ENCODE measurements at regions not wholly inside any gene's neighbourhood (a gene's known extent, or its start where the extent isn't known, plus 50 kb on each side); places are given as distances from the start of the nearest gene placed in this dataset.

- intact Hi-C loops (cut with micrococcal nuclease), result no loop called here
- DNase-seq (ENCODE audit: unreplicated experiment), result no peak
- Mint-ChIP-seq H3K27ac (ENCODE audit: low read depth, unreplicated experiment) (no peak overlapping the region), H3K9me3 (ENCODE audit: unreplicated experiment) (no peaks in the 10 kb centered on the region), H3K4me1 (ENCODE audit: insufficient read depth, unreplicated experiment) (peaks cover 8% of the 10 kb centered on the region), H3K27me3 (ENCODE audit: insufficient read depth, unreplicated experiment) (no peaks in the 10 kb centered on the region), H3K4me3 (ENCODE audit: unreplicated experiment) (no peak overlapping the region), H3K36me3 (ENCODE audit: insufficient read depth, unreplicated experiment) (no peaks in the 10 kb centered on the region)
- no peak for TF ChIP-seq CTCF (IDR thresholded peaks at IDR 0.05; ENCODE audit: unreplicated experiment)
- CTCF ChIA-PET, result no interaction called here
- no TSS peak for BruUV-seq (replicated peaks)
- POLR2A ChIA-PET, result no interaction called here
These were observed 171.8 kb upstream of the DPH6 start for GRCh38 chr15:35717721-35718120.

GRCh38 chr15:35720019-35720418 is 174.1 kb upstream of the DPH6 start:
- BruUV-seq (replicated peaks), result no TSS peak
- intact Hi-C loops (cut with micrococcal nuclease), result no loop called here
- POLR2A ChIA-PET, result interaction anchor here (1.0 kb wide), 1 partner anchor 11 kb away, joined by 3 read pairs; no protein-coding TSS in a partner anchor
- no peak for TF ChIP-seq CTCF (IDR thresholded peaks at IDR 0.05; ENCODE audit: unreplicated experiment)
- DNase-seq (ENCODE audit: unreplicated experiment), result no peak
- H3K36me3 Mint-ChIP-seq (ENCODE audit: insufficient read depth, unreplicated experiment), result no peaks in the 10 kb centered on the region
- CTCF ChIA-PET, result interaction anchor here (0.6 to 1.1 kb wide), 2 partner anchors 14 to 123 kb away, joined by 3 read pairs; no protein-coding TSS in a partner anchor
- no peak overlapping the region for H3K27ac Mint-ChIP-seq (ENCODE audit: low read depth, unreplicated experiment)
- H3K9me3 Mint-ChIP-seq (ENCODE audit: unreplicated experiment), result no peaks in the 10 kb centered on the region
- H3K4me3 Mint-ChIP-seq (ENCODE audit: unreplicated experiment), result no peak overlapping the region
- peaks cover 13% of the 10 kb centered on the region for H3K4me1 Mint-ChIP-seq (ENCODE audit: insufficient read depth, unreplicated experiment)
- H3K27me3 Mint-ChIP-seq (ENCODE audit: insufficient read depth, unreplicated experiment), result no peaks in the 10 kb centered on the region

GRCh38 chr15:35720984-35721383 is 175.0 kb upstream of the DPH6 start:
- H3K4me1 Mint-ChIP-seq (ENCODE audit: insufficient read depth, unreplicated experiment), result peaks cover 20% of the 10 kb centered on the region
- H3K27ac Mint-ChIP-seq (ENCODE audit: low read depth, unreplicated experiment), result no peak overlapping the region
- ChIA-PET POLR2A (interaction anchor here (1.0 kb wide), 1 partner anchor 12 kb away, joined by 3 read pairs; no protein-coding TSS in a partner anchor), CTCF (no interaction called here)
- H3K9me3 Mint-ChIP-seq (ENCODE audit: unreplicated experiment), result no peaks in the 10 kb centered on the region
- no peak overlapping the region for H3K4me3 Mint-ChIP-seq (ENCODE audit: unreplicated experiment)
- BruUV-seq (replicated peaks), result no TSS peak
- intact Hi-C loops (cut with micrococcal nuclease), result no loop called here
- H3K36me3 Mint-ChIP-seq (ENCODE audit: insufficient read depth, unreplicated experiment), result no peaks in the 10 kb centered on the region
- DNase-seq (ENCODE audit: unreplicated experiment), result no peak
- no peak for TF ChIP-seq CTCF (IDR thresholded peaks at IDR 0.05; ENCODE audit: unreplicated experiment)
- no peaks in the 10 kb centered on the region for H3K27me3 Mint-ChIP-seq (ENCODE audit: insufficient read depth, unreplicated experiment)

GRCh38 chr15:35721751-35722150 is 175.8 kb upstream of the DPH6 start:
- H3K9me3 Mint-ChIP-seq (ENCODE audit: unreplicated experiment), result no peaks in the 10 kb centered on the region
- no peak overlapping the region for H3K27ac Mint-ChIP-seq (ENCODE audit: low read depth, unreplicated experiment)
- POLR2A ChIA-PET, result interaction anchor here (0.5 kb wide), 1 partner anchor 57 kb away, joined by 3 read pairs; no protein-coding TSS in a partner anchor
- no peak overlapping the region for H3K4me3 Mint-ChIP-seq (ENCODE audit: unreplicated experiment)
- CTCF ChIA-PET, result no interaction called here
- BruUV-seq (replicated peaks), result no TSS peak
- H3K36me3 Mint-ChIP-seq (ENCODE audit: insufficient read depth, unreplicated experiment), result no peaks in the 10 kb centered on the region
- no peak for TF ChIP-seq CTCF (IDR thresholded peaks at IDR 0.05; ENCODE audit: unreplicated experiment)
- intact Hi-C loops (cut with micrococcal nuclease), result no loop called here
- H3K4me1 Mint-ChIP-seq (ENCODE audit: insufficient read depth, unreplicated experiment), result peaks cover 20% of the 10 kb centered on the region
- no peak for DNase-seq (ENCODE audit: unreplicated experiment)
- no peaks in the 10 kb centered on the region for H3K27me3 Mint-ChIP-seq (ENCODE audit: insufficient read depth, unreplicated experiment)

Measured in MCF 10A (cell line).